GM12872 (cell line): ENCODE measurements at regions not wholly inside any gene's neighbourhood (a gene's known extent, or its start where the extent isn't known, plus 50 kb on each side); places are given as distances from the start of the nearest gene placed in this dataset.

Source experiments
- CTCF ChIP-seq: IDR thresholded peaks from 3 replicates; pipeline ENCODE4 v1.5.1; 2011; ENCODE audit warnings: low read depth, mild to moderate bottlenecking, low read length, moderate library complexity; ENCODE audit not compliant: insufficient read depth

GRCh38 chr9:73067074-73067473, 84.6 kb upstream of the ANXA1 start:
- peak; percentile 41; the same call in 2 of the 3 replicates for TF ChIP-seq CTCF

GRCh38 chr9:73065439-73065838, 86.2 kb upstream of the ANXA1 start:
- no peak for TF ChIP-seq CTCF

GRCh38 chr9:73064315-73064714, 87.3 kb upstream of the ANXA1 start:
- TF ChIP-seq CTCF: no peak

GRCh38 chr9:73061146-73061545, 90.5 kb upstream of the ANXA1 start:
- no peak for TF ChIP-seq CTCF

GRCh38 chr9:73059247-73059646, 92.4 kb upstream of the ANXA1 start:
- TF ChIP-seq CTCF: no peak

- TF ChIP-seq CTCF: no peak
These were observed 95.4 kb upstream of the ANXA1 start for GRCh38 chr9:73056245-73056644.

GRCh38 chr9:73054091-73054490, 97.6 kb upstream of the ANXA1 start:
- TF ChIP-seq CTCF: no peak

GRCh38 chr9:73053543-73053942, 98.1 kb upstream of the ANXA1 start:
- TF ChIP-seq CTCF: no peak
